ENCODE measurements at regions not wholly inside any gene's neighbourhood (a gene's known extent, or its start where the extent isn't known, plus 50 kb on each side); places are given as distances from the start of the nearest gene placed in this dataset.

DNA sequence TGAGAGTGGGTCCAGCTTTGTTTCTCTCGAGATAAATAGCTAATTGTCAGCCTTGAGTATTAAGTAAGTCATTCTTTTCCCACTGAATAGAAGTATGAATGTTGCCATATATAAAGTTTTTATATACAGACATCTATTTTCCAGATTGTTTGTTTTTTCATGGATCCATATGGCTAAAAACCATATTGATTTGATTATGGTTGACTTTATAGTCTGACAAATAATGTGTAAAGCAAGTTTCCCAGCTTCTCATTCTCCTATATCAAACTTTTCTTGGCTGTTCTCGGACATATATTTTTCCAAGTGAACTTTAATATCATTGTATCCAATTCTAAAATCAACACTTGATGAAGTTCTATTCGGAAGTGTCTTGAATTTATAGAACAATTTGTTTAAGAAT is 352.4 kb upstream of the MEOX2 start:
- Histone ChIP-seq H3K27me3 (ENCODE audit: control insufficient read depth in 4 of 4, insufficient read depth in 4 of 4, low read length in 3 of 4) (no peaks in the 10 kb centered on the region), H3K4me1 (ENCODE audit: control insufficient read depth in 4 of 4, insufficient read depth in 4 of 4, low read length in 3 of 4) (no peaks in the 10 kb centered on the region), H3K27ac (ENCODE audit: low read depth in 1 of 2, low read length in 2 of 2) (no peak overlapping the region), H3K4me3 (ENCODE audit: low read depth in 1 of 3, low read length in 3 of 3) (no peak overlapping the region), H3K36me3 (ENCODE audit: control insufficient read depth in 4 of 4, insufficient read depth in 3 of 4, low read depth in 1 of 4, low read length in 3 of 4) (no peaks in the 10 kb centered on the region), H3K9me3 (ENCODE audit: control insufficient read depth in 4 of 4, low read length in 3 of 4) (no peaks in the 10 kb centered on the region), H3K9ac (ENCODE audit: low read depth in 1 of 2, low read length in 2 of 2) (no peak overlapping the region)
- DNase-seq (ENCODE audit: low spot score): no peak
- 86% methylated on average over 3 of the region's 3 CpGs for WGBS
- TF ChIP-seq, protein P1, sequence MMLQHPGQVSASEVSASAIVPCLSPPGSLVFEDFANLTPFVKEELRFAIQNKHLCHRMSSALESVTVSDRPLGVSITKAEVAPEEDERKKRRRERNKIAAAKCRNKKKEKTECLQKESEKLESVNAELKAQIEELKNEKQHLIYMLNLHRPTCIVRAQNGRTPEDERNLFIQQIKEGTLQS (IDR thresholded peaks at IDR 0.05): no peak
- TF ChIP-seq RXRA (IDR thresholded peaks at IDR 0.05) (no peak), GABPA (IDR thresholded peaks at IDR 0.05 in 1 of 2, conservative IDR thresholded peaks at IDR 0.05 in 1 of 2) (no peak)
- TF ChIP-seq, protein P2, sequence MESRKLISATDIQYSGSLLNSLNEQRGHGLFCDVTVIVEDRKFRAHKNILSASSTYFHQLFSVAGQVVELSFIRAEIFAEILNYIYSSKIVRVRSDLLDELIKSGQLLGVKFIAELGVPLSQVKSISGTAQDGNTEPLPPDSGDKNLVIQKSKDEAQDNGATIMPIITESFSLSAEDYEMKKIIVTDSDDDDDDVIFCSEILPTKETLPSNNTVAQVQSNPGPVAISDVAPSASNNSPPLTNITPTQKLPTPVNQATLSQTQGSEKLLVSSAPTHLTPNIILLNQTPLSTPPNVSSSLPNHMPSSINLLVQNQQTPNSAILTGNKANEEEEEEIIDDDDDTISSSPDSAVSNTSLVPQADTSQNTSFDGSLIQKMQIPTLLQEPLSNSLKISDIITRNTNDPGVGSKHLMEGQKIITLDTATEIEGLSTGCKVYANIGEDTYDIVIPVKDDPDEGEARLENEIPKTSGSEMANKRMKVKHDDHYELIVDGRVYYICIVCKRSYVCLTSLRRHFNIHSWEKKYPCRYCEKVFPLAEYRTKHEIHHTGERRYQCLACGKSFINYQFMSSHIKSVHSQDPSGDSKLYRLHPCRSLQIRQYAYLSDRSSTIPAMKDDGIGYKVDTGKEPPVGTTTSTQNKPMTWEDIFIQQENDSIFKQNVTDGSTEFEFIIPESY (IDR thresholded peaks at IDR 0.05): no peak
- TF ChIP-seq, protein P3, sequence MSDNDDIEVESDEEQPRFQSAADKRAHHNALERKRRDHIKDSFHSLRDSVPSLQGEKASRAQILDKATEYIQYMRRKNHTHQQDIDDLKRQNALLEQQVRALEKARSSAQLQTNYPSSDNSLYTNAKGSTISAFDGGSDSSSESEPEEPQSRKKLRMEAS (IDR thresholded peaks at IDR 0.05): no peak

DNA sequence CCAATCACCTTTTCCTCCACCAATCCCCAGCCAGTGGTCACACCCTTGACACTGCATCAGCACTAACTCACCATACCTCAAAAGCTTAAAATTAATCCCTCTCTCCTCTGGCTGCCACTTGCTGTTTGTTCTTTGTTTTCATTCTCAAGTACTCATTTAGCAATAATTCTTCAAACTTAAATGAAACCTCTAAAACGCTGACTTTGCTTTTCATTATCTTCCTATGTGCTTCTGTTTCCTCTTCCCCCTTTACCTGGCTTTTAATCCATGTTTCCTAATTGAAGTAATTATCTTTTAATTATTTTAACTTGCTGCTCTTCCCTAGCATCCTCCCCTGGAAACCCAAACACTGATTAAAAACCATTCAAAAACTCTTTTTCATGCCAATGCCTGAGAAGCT is 348.9 kb upstream of the MEOX2 start:
- Histone ChIP-seq H3K27me3 (ENCODE audit: control insufficient read depth in 4 of 4, insufficient read depth in 4 of 4, low read length in 3 of 4) (no peaks in the 10 kb centered on the region), H3K27ac (ENCODE audit: low read depth in 1 of 2, low read length in 2 of 2) (no peak overlapping the region), H3K4me1 (ENCODE audit: control insufficient read depth in 4 of 4, insufficient read depth in 4 of 4, low read length in 3 of 4) (no peaks in the 10 kb centered on the region), H3K36me3 (ENCODE audit: control insufficient read depth in 4 of 4, insufficient read depth in 3 of 4, low read depth in 1 of 4, low read length in 3 of 4) (no peaks in the 10 kb centered on the region), H3K4me3 (ENCODE audit: low read depth in 1 of 3, low read length in 3 of 3) (no peak overlapping the region), H3K9ac (ENCODE audit: low read depth in 1 of 2, low read length in 2 of 2) (no peak overlapping the region), H3K9me3 (ENCODE audit: control insufficient read depth in 4 of 4, low read length in 3 of 4) (no peaks in the 10 kb centered on the region)
- DNase-seq (ENCODE audit: low spot score): no peak
- TF ChIP-seq RXRA (IDR thresholded peaks at IDR 0.05) (no peak), YY1 (IDR thresholded peaks at IDR 0.05) (no peak), GABPA (IDR thresholded peaks at IDR 0.05 in 1 of 2, conservative IDR thresholded peaks at IDR 0.05 in 1 of 2) (no peak), FOXA2 (IDR thresholded peaks at IDR 0.05) (no peak), SP1 (IDR thresholded peaks at IDR 0.05) (no peak), JUND (IDR thresholded peaks at IDR 0.05) (no peak), HNF4G (IDR thresholded peaks at IDR 0.05) (no peak), RAD21 (IDR thresholded peaks at IDR 0.05) (no peak), TAF1 (conservative IDR thresholded peaks at IDR 0.05) (no peak)
- 80% methylated on average over 1 of the region's 1 CpG for WGBS

DNA sequence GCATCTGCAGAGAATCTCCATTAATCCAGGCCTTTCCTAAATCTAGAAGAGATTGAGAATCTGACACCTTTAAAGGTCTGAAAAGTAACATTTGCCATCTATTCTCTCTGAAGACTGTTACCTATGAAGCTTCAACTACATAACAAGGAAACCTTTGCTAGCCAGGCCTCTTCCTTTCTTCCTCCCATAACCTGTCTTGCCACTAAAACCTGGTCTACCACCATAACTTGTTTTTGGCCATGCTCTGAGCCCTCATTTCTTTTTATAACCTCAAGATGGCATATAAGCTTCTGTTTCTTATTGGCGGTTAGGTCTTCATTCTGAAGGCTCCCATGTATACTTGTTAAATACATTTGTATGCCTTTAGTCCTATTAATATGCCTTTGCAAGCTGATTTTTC is 348.4 kb upstream of the MEOX2 start:
- H3K27ac ChIP-seq (ENCODE audit: low read depth in 1 of 2, low read length in 2 of 2): no peak overlapping the region
- DNase-seq (ENCODE audit: low spot score): no peak
- no peaks in the 10 kb centered on the region for H3K9me3 ChIP-seq (ENCODE audit: control insufficient read depth in 4 of 4, low read length in 3 of 4)
- no peak overlapping the region for H3K9ac ChIP-seq (ENCODE audit: low read depth in 1 of 2, low read length in 2 of 2)
- TF ChIP-seq, protein P2 (IDR thresholded peaks at IDR 0.05): no peak
- no peak for TF ChIP-seq SP1 (IDR thresholded peaks at IDR 0.05)
- no peak for TF ChIP-seq RXRA (IDR thresholded peaks at IDR 0.05)
- TF ChIP-seq, protein P1 (IDR thresholded peaks at IDR 0.05): no peak
- no peak for TF ChIP-seq GABPA (IDR thresholded peaks at IDR 0.05 in 1 of 2, conservative IDR thresholded peaks at IDR 0.05 in 1 of 2)
- no peak for TF ChIP-seq YY1 (IDR thresholded peaks at IDR 0.05)
- no peak for TF ChIP-seq HNF4A (conservative IDR thresholded peaks at IDR 0.05)
- TF ChIP-seq HNF4G (IDR thresholded peaks at IDR 0.05): no peak
- no peaks in the 10 kb centered on the region for H3K36me3 ChIP-seq (ENCODE audit: control insufficient read depth in 4 of 4, insufficient read depth in 3 of 4, low read depth in 1 of 4, low read length in 3 of 4)
- no peaks in the 10 kb centered on the region for H3K27me3 ChIP-seq (ENCODE audit: control insufficient read depth in 4 of 4, insufficient read depth in 4 of 4, low read length in 3 of 4)
- no peaks in the 10 kb centered on the region for H3K4me1 ChIP-seq (ENCODE audit: control insufficient read depth in 4 of 4, insufficient read depth in 4 of 4, low read length in 3 of 4)
- no peak overlapping the region for H3K4me3 ChIP-seq (ENCODE audit: low read depth in 1 of 3, low read length in 3 of 3)
- WGBS: 95% methylated on average over 1 of the region's 1 CpG

All from liver (tissue), 7 donors.